ENCODE measurements at regions not wholly inside any gene's neighbourhood (a gene's known extent, or its start where the extent isn't known, plus 50 kb on each side); places are given as distances from the start of the nearest gene placed in this dataset.

GRCh38 chr1:244316407-244316806 lies 135.3 kb downstream of the ADSS2 start:
- Histone ChIP-seq H3K9ac (no peak overlapping the region), H3K9me3 (ENCODE audit: control insufficient read depth, low read length) (no peaks in the 10 kb centered on the region), H3K27me3 (ENCODE audit: control insufficient read depth, insufficient read depth, low read length) (no peaks in the 10 kb centered on the region), H3K36me3 (ENCODE audit: control insufficient read depth, insufficient read depth, low read length) (no peaks in the 10 kb centered on the region), H3K4me3 (ENCODE audit: low read depth, low read length) (no peak overlapping the region), H3K27ac (no peak overlapping the region), H3K4me1 (no peaks in the 10 kb centered on the region), H2AFZ (no peak overlapping the region), H3K79me2 (no peaks in the 10 kb centered on the region), H3K4me2 (ENCODE audit: low read length) (no peak overlapping the region)
- no peak for TF ChIP-seq CTCF (IDR thresholded peaks at IDR 0.05)

GRCh38 chr1:244316986-244317655 lies 134.6 kb downstream of the ADSS2 start:
- Histone ChIP-seq H3K9ac (no peak overlapping the region), H2AFZ (no peak overlapping the region), H3K79me2 (no peaks in the 10 kb centered on the region), H3K36me3 (ENCODE audit: control insufficient read depth, insufficient read depth, low read length) (no peaks in the 10 kb centered on the region), H3K4me1 (no peaks in the 10 kb centered on the region), H3K9me3 (ENCODE audit: control insufficient read depth, low read length) (no peaks in the 10 kb centered on the region), H3K27me3 (ENCODE audit: control insufficient read depth, insufficient read depth, low read length) (no peaks in the 10 kb centered on the region), H3K4me2 (ENCODE audit: low read length) (no peak overlapping the region), H3K4me3 (ENCODE audit: low read depth, low read length) (no peak overlapping the region), H3K27ac (no peak overlapping the region)
- TF ChIP-seq CTCF (IDR thresholded peaks at IDR 0.05), result no peak

GRCh38 chr1:244318078-244318477 lies 133.6 kb downstream of the ADSS2 start:
- Histone ChIP-seq H3K79me2 (no peaks in the 10 kb centered on the region), H3K4me3 (ENCODE audit: low read depth, low read length) (no peak overlapping the region), H3K9ac (no peak overlapping the region), H3K27ac (no peak overlapping the region), H3K4me2 (ENCODE audit: low read length) (no peak overlapping the region), H3K36me3 (ENCODE audit: control insufficient read depth, insufficient read depth, low read length) (no peaks in the 10 kb centered on the region), H3K27me3 (ENCODE audit: control insufficient read depth, insufficient read depth, low read length) (no peaks in the 10 kb centered on the region), H3K9me3 (ENCODE audit: control insufficient read depth, low read length) (no peaks in the 10 kb centered on the region), H3K4me1 (peaks cover 3% of the 10 kb centered on the region), H2AFZ (no peak overlapping the region)
- TF ChIP-seq CTCF (IDR thresholded peaks at IDR 0.05), result no peak

- Histone ChIP-seq H3K79me2 (no peaks in the 10 kb centered on the region), H3K9ac (no peak overlapping the region), H3K27ac (no peak overlapping the region), H2AFZ (no peak overlapping the region), H3K36me3 (ENCODE audit: control insufficient read depth, insufficient read depth, low read length) (no peaks in the 10 kb centered on the region), H3K4me3 (ENCODE audit: low read depth, low read length) (no peak overlapping the region), H3K4me1 (peaks cover 3% of the 10 kb centered on the region), H3K9me3 (ENCODE audit: control insufficient read depth, low read length) (no peaks in the 10 kb centered on the region), H3K4me2 (ENCODE audit: low read length) (no peak overlapping the region), H3K27me3 (ENCODE audit: control insufficient read depth, insufficient read depth, low read length) (no peaks in the 10 kb centered on the region)
- no peak for TF ChIP-seq CTCF (IDR thresholded peaks at IDR 0.05)
Observed at GRCh38 chr1:244318512-244318911, 133.2 kb downstream of the ADSS2 start.
